Liver (tissue), 7 donors: ENCODE measurements at regions not wholly inside any gene's neighbourhood (a gene's known extent, or its start where the extent isn't known, plus 50 kb on each side); places are given as distances from the start of the nearest gene placed in this dataset.

Experiments
- DNase-seq: peaks from one replicate; pipeline ENCODE4 v3.0.0-alpha.2; 2017; ENCODE audit warnings: low spot score
- H3K27ac ChIP-seq, 2 donors: one replicate each; pipeline ENCODE4 v1.7.0; 2013; ENCODE audit warnings: inconsistent platforms in 2 of 2, low read length in 2 of 2, control low read depth in 1 of 2, low read depth in 1 of 2, mild to moderate bottlenecking in 1 of 2
- H3K27me3 ChIP-seq, 4 donors: one replicate each; pipeline versions ENCODE4 v1.6.1 to v1.7.0; 2013; ENCODE audit warnings: low read length in 3 of 4, inconsistent platforms in 1 of 4, mild to moderate bottlenecking in 1 of 4, moderate library complexity in 1 of 4; ENCODE audit not compliant: control insufficient read depth in 4 of 4, insufficient read depth in 4 of 4
- H3K36me3 ChIP-seq, 4 donors: one replicate each; pipeline versions ENCODE4 v1.6.1 to v1.7.0; 2013; ENCODE audit warnings: low read length in 3 of 4, mild to moderate bottlenecking in 3 of 4, low read depth in 1 of 4, moderate library complexity in 1 of 4; ENCODE audit not compliant: control insufficient read depth in 4 of 4, insufficient read depth in 3 of 4
- H3K4me1 ChIP-seq, 4 donors: one replicate each; pipeline versions ENCODE4 v1.6.1 to v1.7.0; 2013; ENCODE audit warnings: low read length in 3 of 4, mild to moderate bottlenecking in 3 of 4, moderate library complexity in 1 of 4; ENCODE audit not compliant: control insufficient read depth in 4 of 4, insufficient read depth in 4 of 4
- H3K4me3 ChIP-seq, 3 donors: one replicate each; pipeline versions ENCODE4 v1.6.1 to v1.7.0; 2013; ENCODE audit warnings: low read length in 3 of 3, control low read depth in 1 of 3, low read depth in 1 of 3, mild to moderate bottlenecking in 1 of 3
- H3K9ac ChIP-seq, 2 donors: one replicate each; pipeline ENCODE4 v1.7.0; 2013; ENCODE audit warnings: low read length in 2 of 2, mild to moderate bottlenecking in 2 of 2, moderate library complexity in 2 of 2, control low read depth in 1 of 2, low read depth in 1 of 2
- H3K9me3 ChIP-seq, 4 donors: one replicate each; pipeline versions ENCODE4 v1.6.1 to v1.7.0; 2013; ENCODE audit warnings: low read length in 3 of 4; ENCODE audit not compliant: control insufficient read depth in 4 of 4
- ATF3 ChIP-seq: IDR thresholded peaks from 2 replicates; pipeline ENCODE4 v1.6.1; 2016; ENCODE audit warnings: antibody characterized with exemption
- EGR1 ChIP-seq, 2 donors: IDR thresholded peaks; 2 replicates each; pipeline ENCODE4 v1.6.1; 2016 to 2018; ENCODE audit warnings: antibody characterized with exemption in 2 of 2, low read depth in 2 of 2
- FOXA2 ChIP-seq: IDR thresholded peaks from 2 replicates; pipeline ENCODE4 v1.6.1; 2016; ENCODE audit warnings: antibody characterized with exemption
- GABPA ChIP-seq, 2 donors: IDR thresholded peaks in 1 of 2; conservative IDR thresholded peaks in 1 of 2; 2 replicates each; pipeline ENCODE4 v1.6.1; 2016; ENCODE audit warnings: antibody characterized with exemption in 2 of 2, mild to moderate bottlenecking in 1 of 2, moderate library complexity in 1 of 2
- HNF4A ChIP-seq, 2 donors: conservative IDR thresholded peaks; 2 replicates each; pipeline ENCODE4 v1.6.1; 2016; ENCODE audit warnings: antibody characterized with exemption in 2 of 2, mild to moderate bottlenecking in 2 of 2
- JUND ChIP-seq, 2 donors: IDR thresholded peaks; 2 replicates each; pipeline ENCODE4 v1.6.1; 2016; ENCODE audit warnings: antibody characterized with exemption in 2 of 2
- MAX ChIP-seq: IDR thresholded peaks from 2 replicates; pipeline ENCODE4 v1.6.1; 2016; ENCODE audit warnings: antibody characterized with exemption
- RAD21 ChIP-seq, 2 donors: IDR thresholded peaks; 2 replicates each; pipeline ENCODE4 v1.6.1; 2016; ENCODE audit warnings: antibody characterized with exemption in 2 of 2, mild to moderate bottlenecking in 2 of 2
- REST ChIP-seq: IDR thresholded peaks from 2 replicates; pipeline ENCODE4 v1.6.1; 2016; ENCODE audit warnings: antibody characterized with exemption, mild to moderate bottlenecking
- RXRA ChIP-seq, 2 donors: IDR thresholded peaks; 2 replicates each; pipeline ENCODE4 v1.6.1; 2017 to 2018; ENCODE audit warnings: antibody characterized with exemption in 2 of 2, mild to moderate bottlenecking in 1 of 2
- SP1 ChIP-seq: IDR thresholded peaks from 2 replicates; pipeline ENCODE4 v1.6.1; 2018; ENCODE audit warnings: antibody characterized with exemption, mild to moderate bottlenecking
- TAF1 ChIP-seq: conservative IDR thresholded peaks from 2 replicates; pipeline ENCODE4 v1.6.1; 2016; ENCODE audit warnings: antibody characterized with exemption, mild to moderate bottlenecking
- YY1 ChIP-seq: IDR thresholded peaks from 2 replicates; pipeline ENCODE4 v1.6.1; 2016; ENCODE audit warnings: antibody characterized with exemption, mild to moderate bottlenecking
- ZBTB33 ChIP-seq: IDR thresholded peaks from 2 replicates; pipeline ENCODE4 v1.6.1; 2016; ENCODE audit warnings: antibody characterized with exemption
- WGBS: extraction: QIAGEN DNeasy Blood & Tissue Kit; methylation state at CpG from one replicate; pipeline ENCODE4 v1.1.7; 2013; 5-methylcytosine and 5-hydroxymethylcytosine counted together
- donor health status: healthy.
- donor health status: healthy.
- donor health status: healthy.
- donor health status: healthy.

DNA sequence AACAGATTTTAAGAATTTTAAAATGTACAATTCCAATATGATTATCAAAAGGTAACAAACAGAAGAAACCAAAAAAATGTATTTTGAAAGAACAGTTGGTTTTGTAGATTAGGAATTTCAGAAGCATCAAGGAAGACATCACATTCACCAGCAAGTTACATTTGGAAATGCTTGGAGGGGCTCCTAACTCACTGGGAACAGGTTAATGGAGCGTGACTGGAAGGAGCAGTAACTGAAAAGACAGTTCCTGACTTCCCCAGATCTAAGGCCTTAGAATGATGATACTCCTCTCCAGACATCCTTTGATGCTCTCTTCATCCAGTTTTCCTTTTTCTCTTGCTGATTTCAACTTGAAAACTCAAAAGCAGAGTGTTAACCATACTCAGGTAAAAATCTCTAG lies 220.0 kb upstream of the EGLN3 start:
- TF ChIP-seq RAD21 (IDR thresholded peaks at IDR 0.05) (no peak), JUND (IDR thresholded peaks at IDR 0.05) (no peak), GABPA (IDR thresholded peaks at IDR 0.05 in 1 of 2, conservative IDR thresholded peaks at IDR 0.05 in 1 of 2) (no peak), EGR1 (IDR thresholded peaks at IDR 0.05; ENCODE audit: low read depth in 2 of 2) (no peak), RXRA (IDR thresholded peaks at IDR 0.05) (no peak), TAF1 (no peak), FOXA2 (no peak), HNF4A (conservative IDR thresholded peaks at IDR 0.05) (no peak)
- no peak overlapping the region for H3K9ac ChIP-seq
- H3K9me3 ChIP-seq, result no peaks in the 10 kb centered on the region
- 82% methylated on average over 1 of the region's 1 CpG for WGBS
- DNase-seq, result no peak
- peaks cover 0 to 2% (median 0%) of the 10 kb centered on the region in 4 donors for H3K4me1 ChIP-seq
- H3K27me3 ChIP-seq, result no peaks in the 10 kb centered on the region
- H3K27ac ChIP-seq, result no peak overlapping the region
- no peak overlapping the region for H3K4me3 ChIP-seq
- H3K36me3 ChIP-seq, result no peaks in the 10 kb centered on the region

GRCh38 chr14:34169561-34169960 lies 218.7 kb upstream of the EGLN3 start:
- Histone ChIP-seq H3K4me1 (peaks cover 0 to 2% (median 0%) of the 10 kb centered on the region in 4 donors), H3K27me3 (no peaks in the 10 kb centered on the region), H3K27ac (no peak overlapping the region), H3K4me3 (no peak overlapping the region), H3K36me3 (no peaks in the 10 kb centered on the region), H3K9ac (no peak overlapping the region), H3K9me3 (no peaks in the 10 kb centered on the region)
- 72% methylated on average over 3 of the region's 3 CpGs for WGBS
- DNase-seq, result no peak
- TF ChIP-seq EGR1 (IDR thresholded peaks at IDR 0.05; ENCODE audit: low read depth in 2 of 2) (no peak), GABPA (IDR thresholded peaks at IDR 0.05 in 1 of 2, conservative IDR thresholded peaks at IDR 0.05 in 1 of 2) (no peak), TAF1 (no peak), ZBTB33 (no peak), FOXA2 (no peak), ATF3 (no peak), RXRA (IDR thresholded peaks at IDR 0.05) (no peak), SP1 (no peak)

GRCh38 chr14:34168656-34169055 lies 217.8 kb upstream of the EGLN3 start:
- H3K9ac ChIP-seq, result no peak overlapping the region
- 76% methylated on average over 8 of the region's 8 CpGs for WGBS
- no peak overlapping the region for H3K27ac ChIP-seq
- no peak overlapping the region for H3K4me3 ChIP-seq
- H3K27me3 ChIP-seq, result peaks cover 0 to 3% (median 0%) of the 10 kb centered on the region in 4 donors
- peaks cover 0 to 2% (median 0%) of the 10 kb centered on the region in 4 donors for H3K4me1 ChIP-seq
- no peak for DNase-seq
- H3K36me3 ChIP-seq, result no peaks in the 10 kb centered on the region
- TF ChIP-seq YY1 (no peak), FOXA2 (no peak), SP1 (no peak), MAX (no peak), RXRA (IDR thresholded peaks at IDR 0.05) (no peak), REST (no peak), TAF1 (no peak), EGR1 (IDR thresholded peaks at IDR 0.05; ENCODE audit: low read depth in 2 of 2) (no peak)
- no peaks in the 10 kb centered on the region for H3K9me3 ChIP-seq
